ENCODE measurements at regions not wholly inside any gene's neighbourhood (a gene's known extent, or its start where the extent isn't known, plus 50 kb on each side); places are given as distances from the start of the nearest gene placed in this dataset.

GRCh38 chr18:55775972-55776371 lies 188.0 kb upstream of the TCF4 start:
- no peaks in the 10 kb centered on the region for H3K9me3 ChIP-seq (replicated peaks; ENCODE audit: control insufficient read depth, insufficient read depth, low read length)
- H3K4me1 ChIP-seq (ENCODE audit: control insufficient read depth, insufficient read depth, low read length), result no peaks in the 10 kb centered on the region
- H3K36me3 ChIP-seq (ENCODE audit: control insufficient read depth in 2 of 2, insufficient read depth in 2 of 2, low read length in 1 of 2), result no peaks in the 10 kb centered on the region
- ATAC-seq, result no peak
- in situ Hi-C loops (cut with MboI) (no loop called here), intact Hi-C loops (cut with micrococcal nuclease; ENCODE audit: unreplicated experiment) (no loop called here)
- H3K9ac ChIP-seq (ENCODE audit: control insufficient read depth, insufficient read depth, low read length), result no peak overlapping the region
- H3K27ac ChIP-seq (ENCODE audit: control insufficient read depth, insufficient read depth), result no peak overlapping the region
- no peak for DNase-seq (ENCODE audit: low read depth, low spot score)
- no peak for FAIRE-seq
- H3K79me2 ChIP-seq (ENCODE audit: control insufficient read depth, insufficient read depth, low read length), result no peaks in the 10 kb centered on the region
- ChIA-PET SMC1A (ENCODE audit: uncharacterized antibody, unreplicated experiment) (interaction anchor here (0.7 to 1.0 kb wide), 2 partner anchors 226 to 243 kb away, joined by 3 read pairs; no protein-coding TSS in a partner anchor), RAD21 (ENCODE audit: unreplicated experiment) (no interaction called here), POLR2A (no interaction called here), CTCF (no interaction called here)
- BruUV-seq (replicated peaks), result no TSS peak
- WGBS (ENCODE audit: insufficient coverage, insufficient replicate concordance, low lambda C conversion rate, missing lambda C conversion rate), result 17% methylated on average over 2 of the region's 2 CpGs
- H4K20me1 ChIP-seq (ENCODE audit: control insufficient read depth, insufficient read depth), result no peaks in the 10 kb centered on the region
- no peak overlapping the region for H3K4me3 ChIP-seq
- peaks cover 0 to 19% of the 10 kb centered on the region in 2 experiments; a peak in 3 of 4 replicates for H3K27me3 ChIP-seq (replicated peaks in 1 of 2; ENCODE audit: control insufficient read depth in 2 of 2, insufficient read depth in 2 of 2, low read length in 1 of 2)
- H2AFZ ChIP-seq (ENCODE audit: control insufficient read depth, low read depth, low read length), result no peak overlapping the region
- no peak for TF ChIP-seq CBX5 (IDR thresholded peaks at IDR 0.05; ENCODE audit: low read depth)
- TF ChIP-seq RBBP5 (conservative IDR thresholded peaks at IDR 0.05), result no peak
- TF ChIP-seq NFIC (IDR thresholded peaks at IDR 0.05; ENCODE audit: low read depth, low read length), result no peak
- no peak for TF ChIP-seq BMI1 (IDR thresholded peaks at IDR 0.05; ENCODE audit: borderline replicate concordance)
- TF ChIP-seq ZBTB33 (IDR thresholded peaks at IDR 0.05), result no peak
- no peak for TF ChIP-seq NRF1 (conservative IDR thresholded peaks at IDR 0.05; ENCODE audit: low read depth, low read length)
- TF ChIP-seq MEF2A (IDR thresholded peaks at IDR 0.05; ENCODE audit: insufficient read depth, low read depth, low read length), result no peak
- TF ChIP-seq IKZF2 (IDR thresholded peaks at IDR 0.05), result no peak
- no peak for TF ChIP-seq SPI1 (IDR thresholded peaks at IDR 0.05; ENCODE audit: borderline replicate concordance, insufficient read depth, low read depth, low read length)
- no peak for TF ChIP-seq CREB1 (IDR thresholded peaks at IDR 0.05; ENCODE audit: low read depth)
- TF ChIP-seq STAT3 (IDR thresholded peaks at IDR 0.05; ENCODE audit: low read depth, low read length), result no peak
- TF ChIP-seq JUNB (IDR thresholded peaks at IDR 0.05), result no peak
- no peak for TF ChIP-seq CEBPB (IDR thresholded peaks at IDR 0.05; ENCODE audit: borderline replicate concordance in 1 of 2, low read depth in 2 of 2, low read length in 2 of 2)
- no peak for TF ChIP-seq MYB (IDR thresholded peaks at IDR 0.05; ENCODE audit: borderline replicate concordance, low read depth, low read length)
- TF ChIP-seq SMAD5 (IDR thresholded peaks at IDR 0.05; ENCODE audit: low read depth), result no peak
- no peak for TF ChIP-seq TCF12 (IDR thresholded peaks at IDR 0.05; ENCODE audit: low read depth, low read length)
- no peak for TF ChIP-seq IKZF1 (conservative IDR thresholded peaks at IDR 0.05)
- TF ChIP-seq ZBTB11 (CRISPR knock-in tag; IDR thresholded peaks at IDR 0.05), result no peak
- TF ChIP-seq JUND (IDR thresholded peaks at IDR 0.05; ENCODE audit: low read depth, low read length), result no peak
- no peak for TF ChIP-seq KAT2A (conservative IDR thresholded peaks at IDR 0.05; ENCODE audit: control insufficient read depth, low read depth, low read length)
- no peak overlapping the region for H3K4me2 ChIP-seq (ENCODE audit: control insufficient read depth, insufficient read depth)
